ENCODE measurements at regions not wholly inside any gene's neighbourhood (a gene's known extent, or its start where the extent isn't known, plus 50 kb on each side); places are given as distances from the start of the nearest gene placed in this dataset.

DNA sequence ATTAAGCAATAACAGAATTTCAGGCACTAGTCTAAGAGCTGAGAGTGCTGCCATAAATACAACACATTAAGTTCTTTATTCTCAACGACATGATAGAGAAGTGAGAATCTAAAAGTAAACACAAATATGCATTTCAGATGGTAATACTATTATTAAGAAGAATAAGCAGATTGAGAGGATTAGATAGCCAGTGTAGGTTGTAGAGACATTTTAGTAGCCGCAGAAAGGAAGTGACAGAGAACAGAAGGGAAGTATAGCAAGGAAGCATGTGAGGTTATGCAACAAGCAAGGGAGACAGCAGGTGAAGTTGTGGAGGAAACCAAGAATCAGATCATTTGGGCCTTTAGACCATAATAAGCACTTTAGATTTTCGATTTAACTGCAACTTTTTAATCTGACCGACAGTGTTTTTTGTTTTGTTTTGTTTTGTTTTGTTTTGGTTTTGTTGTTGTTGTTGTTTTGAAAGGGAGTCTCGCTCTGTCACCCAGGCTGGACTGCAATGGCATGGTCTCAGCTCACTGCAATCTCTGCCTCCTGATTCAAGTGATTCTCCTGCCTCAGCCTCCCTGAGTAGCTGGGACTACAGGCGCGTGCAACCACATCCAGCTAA is 737.0 kb upstream of the ADGRB3 start:
- no peaks in the 10 kb centered on the region for H3K36me3 Mint-ChIP-seq (ENCODE audit: low read depth)
- intact Hi-C loops (cut with micrococcal nuclease) = no loop called here
- TF ChIP-seq, protein P1, sequence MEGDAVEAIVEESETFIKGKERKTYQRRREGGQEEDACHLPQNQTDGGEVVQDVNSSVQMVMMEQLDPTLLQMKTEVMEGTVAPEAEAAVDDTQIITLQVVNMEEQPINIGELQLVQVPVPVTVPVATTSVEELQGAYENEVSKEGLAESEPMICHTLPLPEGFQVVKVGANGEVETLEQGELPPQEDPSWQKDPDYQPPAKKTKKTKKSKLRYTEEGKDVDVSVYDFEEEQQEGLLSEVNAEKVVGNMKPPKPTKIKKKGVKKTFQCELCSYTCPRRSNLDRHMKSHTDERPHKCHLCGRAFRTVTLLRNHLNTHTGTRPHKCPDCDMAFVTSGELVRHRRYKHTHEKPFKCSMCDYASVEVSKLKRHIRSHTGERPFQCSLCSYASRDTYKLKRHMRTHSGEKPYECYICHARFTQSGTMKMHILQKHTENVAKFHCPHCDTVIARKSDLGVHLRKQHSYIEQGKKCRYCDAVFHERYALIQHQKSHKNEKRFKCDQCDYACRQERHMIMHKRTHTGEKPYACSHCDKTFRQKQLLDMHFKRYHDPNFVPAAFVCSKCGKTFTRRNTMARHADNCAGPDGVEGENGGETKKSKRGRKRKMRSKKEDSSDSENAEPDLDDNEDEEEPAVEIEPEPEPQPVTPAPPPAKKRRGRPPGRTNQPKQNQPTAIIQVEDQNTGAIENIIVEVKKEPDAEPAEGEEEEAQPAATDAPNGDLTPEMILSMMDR (IDR thresholded peaks at IDR 0.05) = no peak
- CTCF ChIA-PET = no interaction called here
- no peaks in the 10 kb centered on the region for H3K4me1 Mint-ChIP-seq
- no peak overlapping the region for H3K27ac Mint-ChIP-seq
- ATAC-seq (ENCODE audit: low read depth) (no peak), DNase-seq (no peak)
- no peak overlapping the region for H3K4me3 Mint-ChIP-seq
- H3K9me3 Mint-ChIP-seq = peaks cover 7% of the 10 kb centered on the region
- H3K27me3 Mint-ChIP-seq = no peaks in the 10 kb centered on the region
- POLR2A ChIA-PET = no interaction called here

DNA sequence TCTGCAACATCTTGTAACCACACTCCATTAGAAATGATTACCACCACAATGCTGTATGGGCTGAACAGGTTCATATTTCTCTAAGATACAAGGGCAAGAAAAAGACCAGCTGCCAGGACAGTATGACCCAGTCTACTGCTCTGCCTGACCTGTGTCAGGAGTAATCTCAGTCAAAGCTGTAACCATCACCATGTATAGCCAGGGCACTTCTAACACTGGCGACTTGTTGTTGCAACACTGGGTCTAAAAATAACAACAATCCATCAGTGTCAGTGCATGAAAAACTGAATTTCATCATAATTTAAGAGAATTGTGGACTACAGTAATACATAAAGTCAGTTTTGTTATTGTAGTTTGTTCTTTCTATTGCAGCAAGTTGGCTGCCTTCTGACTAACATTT is 738.6 kb upstream of the ADGRB3 start:
- intact Hi-C loops (cut with micrococcal nuclease) = no loop called here
- no peak for DNase-seq
- Mint-ChIP-seq H3K27me3 (no peaks in the 10 kb centered on the region), H3K36me3 (ENCODE audit: low read depth) (no peaks in the 10 kb centered on the region), H3K27ac (no peak overlapping the region), H3K9me3 (peaks cover 9% of the 10 kb centered on the region), H3K4me1 (no peaks in the 10 kb centered on the region), H3K4me3 (no peak overlapping the region)
- no peak for ATAC-seq (ENCODE audit: low read depth)
- POLR2A ChIA-PET = no interaction called here
- CTCF ChIA-PET = no interaction called here
- TF ChIP-seq, protein P1 (IDR thresholded peaks at IDR 0.05) = no peak

DNA sequence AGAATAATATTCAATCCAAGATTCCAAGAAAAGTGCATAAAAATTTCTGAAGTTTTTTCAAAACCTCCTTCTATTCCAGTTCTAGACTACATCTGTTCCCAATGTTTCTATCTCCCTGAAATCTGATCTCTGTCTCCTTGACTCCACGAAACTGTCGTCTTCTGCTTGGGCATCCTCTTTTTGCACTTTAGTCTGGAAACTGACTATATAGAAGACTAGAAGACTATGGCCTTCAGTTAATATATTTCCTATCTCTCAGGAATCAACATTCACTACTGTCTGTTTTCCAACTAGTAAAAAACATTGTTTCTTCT is 745.4 kb upstream of the ADGRB3 start:
- H3K9me3 Mint-ChIP-seq = peaks cover 9% of the 10 kb centered on the region
- TF ChIP-seq, protein P1 (IDR thresholded peaks at IDR 0.05) = no peak
- intact Hi-C loops (cut with micrococcal nuclease) = no loop called here
- ChIA-PET POLR2A (no interaction called here), CTCF (no interaction called here)
- H3K27ac Mint-ChIP-seq = no peak overlapping the region
- DNase-seq (no peak), ATAC-seq (ENCODE audit: low read depth) (no peak)
- H3K4me1 Mint-ChIP-seq = no peaks in the 10 kb centered on the region
- H3K36me3 Mint-ChIP-seq (ENCODE audit: low read depth) = no peaks in the 10 kb centered on the region
- no peaks in the 10 kb centered on the region for H3K27me3 Mint-ChIP-seq
- H3K4me3 Mint-ChIP-seq = no peak overlapping the region

DNA sequence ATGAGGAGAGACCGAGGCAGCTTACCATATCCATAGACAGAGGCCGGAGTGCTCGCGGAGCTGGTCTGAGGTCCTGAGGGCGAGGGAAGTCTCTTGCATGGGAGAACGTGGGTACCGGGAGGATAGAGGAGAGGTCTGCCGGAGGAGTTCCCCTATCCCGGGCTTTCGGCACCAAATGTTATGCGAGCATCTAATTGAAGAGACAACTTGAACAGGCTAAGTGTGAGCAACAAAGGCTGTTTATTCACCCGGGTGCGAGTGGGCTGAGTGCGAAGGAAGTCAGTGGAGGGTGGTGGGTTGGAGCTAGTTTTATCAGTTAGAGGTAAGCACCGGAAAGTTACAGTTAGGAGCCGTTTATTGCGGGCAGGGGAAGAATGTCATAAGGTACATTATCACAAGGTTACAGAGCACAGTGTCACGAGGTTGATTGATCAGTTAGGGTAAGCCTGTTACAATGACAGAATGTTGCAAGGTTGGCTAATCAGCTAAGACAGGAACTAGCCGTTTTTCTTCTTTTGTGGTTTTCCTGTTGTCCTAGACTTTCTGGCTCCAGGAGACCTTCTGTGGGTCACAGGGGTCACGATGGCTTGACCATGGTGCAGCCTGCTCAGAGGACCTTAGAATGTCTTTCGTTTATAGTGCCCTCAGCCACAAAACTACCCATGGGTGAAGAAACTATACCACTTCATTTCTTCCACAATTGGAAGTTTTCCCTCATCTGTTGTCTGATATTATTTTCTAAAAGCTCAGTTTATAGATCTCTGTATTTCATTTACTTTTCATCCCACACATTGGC is 746.0 kb upstream of the ADGRB3 start:
- Mint-ChIP-seq H3K36me3 (ENCODE audit: low read depth) (no peaks in the 10 kb centered on the region), H3K27ac (no peak overlapping the region), H3K4me3 (no peak overlapping the region), H3K27me3 (no peaks in the 10 kb centered on the region), H3K4me1 (no peaks in the 10 kb centered on the region), H3K9me3 (peaks cover 8% of the 10 kb centered on the region)
- ATAC-seq (ENCODE audit: low read depth) (no peak), DNase-seq (no peak)
- CTCF ChIA-PET = no interaction called here
- POLR2A ChIA-PET = no interaction called here
- TF ChIP-seq, protein P1 (IDR thresholded peaks at IDR 0.05) = no peak
- intact Hi-C loops (cut with micrococcal nuclease) = no loop called here

DNA sequence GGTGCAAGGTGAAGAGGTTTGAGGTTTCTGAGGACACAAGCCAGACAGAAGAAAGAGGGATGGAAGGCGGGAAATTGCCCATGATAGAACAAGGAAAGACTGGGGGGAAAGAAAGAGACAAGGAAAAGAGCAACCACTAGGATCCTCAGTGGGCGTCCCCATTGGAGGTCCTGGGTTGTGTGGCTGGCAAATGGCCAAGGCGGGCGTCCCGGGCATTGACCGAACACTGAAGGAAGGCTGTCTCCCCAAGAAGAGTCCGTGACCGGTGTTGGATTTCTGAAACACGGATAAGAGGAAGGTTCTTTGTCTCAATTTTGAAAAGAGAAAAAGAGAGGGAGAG is 746.6 kb upstream of the ADGRB3 start:
- intact Hi-C loops (cut with micrococcal nuclease) = no loop called here
- H3K27me3 Mint-ChIP-seq = no peaks in the 10 kb centered on the region
- CTCF ChIA-PET = no interaction called here
- no peak overlapping the region for H3K27ac Mint-ChIP-seq
- no peaks in the 10 kb centered on the region for H3K36me3 Mint-ChIP-seq (ENCODE audit: low read depth)
- no peak overlapping the region for H3K4me3 Mint-ChIP-seq
- H3K4me1 Mint-ChIP-seq = no peaks in the 10 kb centered on the region
- ATAC-seq (ENCODE audit: low read depth) = no peak
- H3K9me3 Mint-ChIP-seq = peaks cover 8% of the 10 kb centered on the region
- no peak for DNase-seq
- TF ChIP-seq, protein P1 (IDR thresholded peaks at IDR 0.05) = no peak
- POLR2A ChIA-PET = no interaction called here

All from activated B cell treated with CpG ODN at 0.5 μM for 24 hours (primary cell).